ENCODE measurements at regions not wholly inside any gene's neighbourhood (a gene's known extent, or its start where the extent isn't known, plus 50 kb on each side); places are given as distances from the start of the nearest gene placed in this dataset.

DNA sequence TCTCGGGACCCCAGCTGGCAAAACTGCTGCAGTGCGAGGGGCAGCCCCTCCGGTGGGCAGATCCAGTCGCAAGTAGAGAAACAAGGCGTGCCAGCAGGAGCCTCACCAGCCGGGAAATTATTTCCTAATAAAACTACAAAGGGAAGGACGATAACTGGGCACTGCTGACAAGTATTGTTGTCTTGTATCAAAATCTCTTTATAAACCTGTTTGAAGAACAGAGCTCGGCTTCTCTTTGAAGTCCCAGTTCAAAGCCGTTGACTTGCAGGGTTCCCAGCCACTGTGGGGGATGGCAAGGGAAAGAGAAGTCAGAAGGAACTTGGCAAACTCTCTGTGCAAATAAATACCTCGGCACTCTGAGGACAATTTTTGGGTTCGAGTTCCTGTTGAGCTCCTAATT lies 504.5 kb downstream of the CD83 start (continued):
- TF ChIP-seq MEF2D (CRISPR knock-in tag; IDR thresholded peaks at IDR 0.05) (no peak), ZNF614 (CRISPR knock-in tag; IDR thresholded peaks at IDR 0.05; ENCODE audit: borderline replicate concordance) (0 out of 2 replicates have a peak, but pooled peaks have one; percentile 54), RARG (CRISPR knock-in tag; IDR thresholded peaks at IDR 0.05; ENCODE audit: low read depth) (no peak), HOXD1 (CRISPR knock-in tag; IDR thresholded peaks at IDR 0.05) (no peak), ZNF224 (CRISPR knock-in tag; IDR thresholded peaks at IDR 0.05) (no peak), NFKBIZ (CRISPR knock-in tag; IDR thresholded peaks at IDR 0.05) (no peak), CREM (IDR thresholded peaks at IDR 0.05) (peak; percentile 69), CREM (CRISPR knock-in tag; IDR thresholded peaks at IDR 0.05) (no peak), GPN1 (CRISPR knock-in tag; IDR thresholded peaks at IDR 0.05; ENCODE audit: borderline replicate concordance) (no peak), HOXA7 (CRISPR knock-in tag; IDR thresholded peaks at IDR 0.05) (no peak), SMAD1 (CRISPR knock-in tag; IDR thresholded peaks at IDR 0.05; ENCODE audit: borderline replicate concordance, low read depth) (no peak), ERF (CRISPR knock-in tag; IDR thresholded peaks at IDR 0.05) (no peak), MZF1 (CRISPR knock-in tag; IDR thresholded peaks at IDR 0.05; ENCODE audit: borderline replicate concordance) (no peak), ARHGAP35 (CRISPR knock-in tag; IDR thresholded peaks at IDR 0.05; ENCODE audit: borderline replicate concordance) (no peak), ZNF160 (CRISPR knock-in tag; IDR thresholded peaks at IDR 0.05) (no peak), ZNF839 (CRISPR knock-in tag; IDR thresholded peaks at IDR 0.05; ENCODE audit: borderline replicate concordance) (no peak), ZNF343 (CRISPR knock-in tag; IDR thresholded peaks at IDR 0.05) (no peak), SOX13 (IDR thresholded peaks at IDR 0.05) (peak; percentile 54; the same call in 1 of the 2 replicates), SOX13 (CRISPR knock-in tag; conservative IDR thresholded peaks at IDR 0.05 in 1 of 2, IDR thresholded peaks at IDR 0.05 in 1 of 2) (peak in 1 of 2 experiments; percentile 94; a peak in 2 of 4 replicates), ZNF468 (CRISPR knock-in tag; IDR thresholded peaks at IDR 0.05) (no peak), ZBTB21 (CRISPR knock-in tag; IDR thresholded peaks at IDR 0.05) (no peak), ZNF138 (CRISPR knock-in tag; IDR thresholded peaks at IDR 0.05; ENCODE audit: low read depth) (no peak), RCOR2 (CRISPR knock-in tag; IDR thresholded peaks at IDR 0.05) (no peak), KLF12 (CRISPR knock-in tag; IDR thresholded peaks at IDR 0.05; ENCODE audit: borderline replicate concordance) (no peak)
- TF ChIP-seq, protein P1, sequence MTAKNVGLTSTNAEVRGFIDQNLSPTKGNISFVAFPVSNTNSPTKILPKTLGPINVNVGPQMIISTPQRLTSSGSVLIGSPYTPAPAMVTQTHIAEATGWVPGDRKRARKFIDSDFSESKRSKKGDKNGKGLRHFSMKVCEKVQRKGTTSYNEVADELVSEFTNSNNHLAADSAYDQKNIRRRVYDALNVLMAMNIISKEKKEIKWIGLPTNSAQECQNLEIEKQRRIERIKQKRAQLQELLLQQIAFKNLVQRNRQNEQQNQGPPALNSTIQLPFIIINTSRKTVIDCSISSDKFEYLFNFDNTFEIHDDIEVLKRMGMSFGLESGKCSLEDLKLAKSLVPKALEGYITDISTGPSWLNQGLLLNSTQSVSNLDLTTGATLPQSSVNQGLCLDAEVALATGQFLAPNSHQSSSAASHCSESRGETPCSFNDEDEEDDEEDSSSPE (CRISPR knock-in tag; IDR thresholded peaks at IDR 0.05), result no peak
- TF ChIP-seq, protein P2, sequence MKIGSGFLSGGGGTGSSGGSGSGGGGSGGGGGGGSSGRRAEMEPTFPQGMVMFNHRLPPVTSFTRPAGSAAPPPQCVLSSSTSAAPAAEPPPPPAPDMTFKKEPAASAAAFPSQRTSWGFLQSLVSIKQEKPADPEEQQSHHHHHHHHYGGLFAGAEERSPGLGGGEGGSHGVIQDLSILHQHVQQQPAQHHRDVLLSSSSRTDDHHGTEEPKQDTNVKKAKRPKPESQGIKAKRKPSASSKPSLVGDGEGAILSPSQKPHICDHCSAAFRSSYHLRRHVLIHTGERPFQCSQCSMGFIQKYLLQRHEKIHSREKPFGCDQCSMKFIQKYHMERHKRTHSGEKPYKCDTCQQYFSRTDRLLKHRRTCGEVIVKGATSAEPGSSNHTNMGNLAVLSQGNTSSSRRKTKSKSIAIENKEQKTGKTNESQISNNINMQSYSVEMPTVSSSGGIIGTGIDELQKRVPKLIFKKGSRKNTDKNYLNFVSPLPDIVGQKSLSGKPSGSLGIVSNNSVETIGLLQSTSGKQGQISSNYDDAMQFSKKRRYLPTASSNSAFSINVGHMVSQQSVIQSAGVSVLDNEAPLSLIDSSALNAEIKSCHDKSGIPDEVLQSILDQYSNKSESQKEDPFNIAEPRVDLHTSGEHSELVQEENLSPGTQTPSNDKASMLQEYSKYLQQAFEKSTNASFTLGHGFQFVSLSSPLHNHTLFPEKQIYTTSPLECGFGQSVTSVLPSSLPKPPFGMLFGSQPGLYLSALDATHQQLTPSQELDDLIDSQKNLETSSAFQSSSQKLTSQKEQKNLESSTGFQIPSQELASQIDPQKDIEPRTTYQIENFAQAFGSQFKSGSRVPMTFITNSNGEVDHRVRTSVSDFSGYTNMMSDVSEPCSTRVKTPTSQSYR (CRISPR knock-in tag; IDR thresholded peaks at IDR 0.05; ENCODE audit: borderline replicate concordance), result peak; percentile 94
- TF ChIP-seq, protein P3, sequence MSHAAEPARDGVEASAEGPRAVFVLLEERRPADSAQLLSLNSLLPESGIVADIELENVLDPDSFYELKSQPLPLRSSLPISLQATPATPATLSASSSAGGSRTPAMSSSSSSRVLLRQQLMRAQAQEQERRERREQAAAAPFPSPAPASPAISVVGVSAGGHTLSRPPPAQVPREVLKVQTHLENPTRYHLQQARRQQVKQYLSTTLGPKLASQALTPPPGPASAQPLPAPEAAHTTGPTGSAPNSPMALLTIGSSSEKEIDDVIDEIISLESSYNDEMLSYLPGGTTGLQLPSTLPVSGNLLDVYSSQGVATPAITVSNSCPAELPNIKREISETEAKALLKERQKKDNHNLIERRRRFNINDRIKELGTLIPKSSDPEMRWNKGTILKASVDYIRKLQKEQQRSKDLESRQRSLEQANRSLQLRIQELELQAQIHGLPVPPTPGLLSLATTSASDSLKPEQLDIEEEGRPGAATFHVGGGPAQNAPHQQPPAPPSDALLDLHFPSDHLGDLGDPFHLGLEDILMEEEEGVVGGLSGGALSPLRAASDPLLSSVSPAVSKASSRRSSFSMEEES (CRISPR knock-in tag; IDR thresholded peaks at IDR 0.05), result no peak; the same call in 1 of the 2 replicates
- TF ChIP-seq, protein P4, sequence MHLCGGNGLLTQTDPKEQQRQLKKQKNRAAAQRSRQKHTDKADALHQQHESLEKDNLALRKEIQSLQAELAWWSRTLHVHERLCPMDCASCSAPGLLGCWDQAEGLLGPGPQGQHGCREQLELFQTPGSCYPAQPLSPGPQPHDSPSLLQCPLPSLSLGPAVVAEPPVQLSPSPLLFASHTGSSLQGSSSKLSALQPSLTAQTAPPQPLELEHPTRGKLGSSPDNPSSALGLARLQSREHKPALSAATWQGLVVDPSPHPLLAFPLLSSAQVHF (CRISPR knock-in tag; IDR thresholded peaks at IDR 0.05), result no peak

Measured in HepG2 (cell line).